WERI-Rb-1 (cell line): ENCODE measurements at regions not wholly inside any gene's neighbourhood (a gene's known extent, or its start where the extent isn't known, plus 50 kb on each side); places are given as distances from the start of the nearest gene placed in this dataset.

Source experiments
- DNase-seq: peaks from one replicate; pipeline ENCODE4 v3.0.0-alpha.2; 2020
- H3K27ac ChIP-seq: fragments of 250-450 bp; sonication (Bioruptor Pico); 2 replicates; pipeline ENCODE4 v1.5.1; 2020; ENCODE audit warnings: mild to moderate bottlenecking, moderate library complexity
- H3K27me3 ChIP-seq: fragments of 250-450 bp; sonication (Bioruptor Pico); 2 replicates; pipeline ENCODE4 v1.5.1; 2021; ENCODE audit warnings: mild to moderate bottlenecking, low read depth, moderate library complexity; ENCODE audit not compliant: insufficient read depth, severe bottlenecking
- H3K36me3 ChIP-seq: fragments of 250-450 bp; sonication (Bioruptor Pico); 2 replicates; pipeline ENCODE4 v1.5.1; 2020; ENCODE audit warnings: mild to moderate bottlenecking, moderate library complexity
- H3K4me3 ChIP-seq: 2 replicates; pipeline ENCODE4 v1.5.1; 2011; ENCODE audit warnings: low read depth, mild to moderate bottlenecking, control low read depth, low read length
- H3K9me3 ChIP-seq: fragments of 250-450 bp; sonication (Bioruptor Pico); 2 replicates; pipeline ENCODE4 v1.5.1; 2021; ENCODE audit warnings: mild to moderate bottlenecking, moderate library complexity; ENCODE audit not compliant: severe bottlenecking
- CTCF ChIP-seq: IDR thresholded peaks from 2 replicates; pipeline ENCODE4 v1.5.1; 2011; ENCODE audit warnings: low read depth, mild to moderate bottlenecking, control low read depth, inconsistent platforms, low read length

DNA sequence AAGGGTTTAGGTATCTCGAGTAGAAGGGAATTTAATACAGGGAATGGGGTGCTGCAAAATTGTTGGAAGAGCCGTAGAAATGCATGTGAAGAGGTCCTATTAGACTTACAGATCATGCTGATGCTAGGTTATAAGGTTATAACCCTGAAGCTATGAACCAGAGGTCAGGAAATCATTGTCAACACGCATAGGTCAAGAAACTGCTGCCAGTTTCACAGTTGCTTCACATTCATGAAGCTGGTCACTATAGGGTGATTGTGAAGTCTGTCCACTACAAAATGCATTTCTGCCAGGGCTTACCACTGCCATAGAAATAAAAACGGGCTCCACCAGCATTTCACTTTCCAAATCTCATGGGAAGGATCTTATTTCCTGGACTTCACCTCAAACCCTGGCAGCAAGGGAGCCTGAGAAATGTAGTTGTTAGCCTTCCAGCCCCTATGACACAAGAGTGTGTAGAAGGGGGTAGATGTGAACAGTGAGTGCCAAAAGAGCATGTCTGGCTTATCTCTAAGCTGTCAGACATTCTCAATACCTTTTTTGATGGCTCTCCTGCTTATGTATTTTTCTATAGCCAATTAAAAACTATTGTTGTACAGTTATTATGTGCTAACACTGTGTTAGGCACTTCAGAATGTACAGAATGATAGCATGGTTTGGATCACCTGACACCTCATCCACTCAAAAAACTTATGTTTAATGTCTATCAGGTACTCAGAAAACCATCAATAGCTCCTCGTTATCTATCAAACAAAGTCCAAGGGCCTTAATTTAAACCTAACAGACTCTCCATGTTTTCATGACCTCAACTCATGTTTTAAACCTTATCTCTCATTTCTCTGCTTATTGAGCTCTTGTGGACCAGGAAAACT lies 148.3 kb upstream of the TSC22D2 start:
- no peak for TF ChIP-seq CTCF
- Histone ChIP-seq H3K4me3 (no peak overlapping the region), H3K9me3 (no peaks in the 10 kb centered on the region), H3K27me3 (no peaks in the 10 kb centered on the region), H3K36me3 (no peaks in the 10 kb centered on the region), H3K27ac (no peak overlapping the region)
- no peak for DNase-seq

DNA sequence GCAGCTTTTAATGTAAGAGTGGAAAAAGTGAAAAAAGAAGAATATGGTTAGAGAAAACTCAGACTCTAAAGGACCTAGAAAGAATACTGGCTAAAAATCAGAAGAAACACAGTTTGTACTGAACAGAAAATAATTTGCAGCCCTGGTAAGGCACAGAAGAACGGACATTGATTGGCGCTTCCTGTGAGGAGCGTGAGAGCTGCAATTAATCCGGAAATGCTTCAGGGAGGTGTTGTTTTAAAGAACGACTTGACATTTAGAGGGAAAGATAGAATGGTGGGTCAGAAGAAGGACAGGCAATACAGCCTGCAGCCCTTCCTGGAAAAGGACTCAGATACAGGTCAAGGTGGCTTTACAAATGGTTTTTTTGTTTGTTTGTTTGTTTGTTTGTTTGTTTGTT lies 151.3 kb upstream of the TSC22D2 start:
- no peaks in the 10 kb centered on the region for H3K36me3 ChIP-seq
- no peak overlapping the region for H3K4me3 ChIP-seq
- TF ChIP-seq CTCF, result no peak
- no peak overlapping the region for H3K27ac ChIP-seq
- no peaks in the 10 kb centered on the region for H3K27me3 ChIP-seq
- no peak for DNase-seq
- H3K9me3 ChIP-seq, result no peaks in the 10 kb centered on the region

GRCh38 chr3:150256318-150256717 lies 151.8 kb upstream of the TSC22D2 start:
- Histone ChIP-seq H3K9me3 (no peaks in the 10 kb centered on the region), H3K36me3 (no peaks in the 10 kb centered on the region), H3K4me3 (no peak overlapping the region), H3K27ac (no peak overlapping the region), H3K27me3 (no peaks in the 10 kb centered on the region)
- no peak for TF ChIP-seq CTCF
- DNase-seq, result no peak

DNA sequence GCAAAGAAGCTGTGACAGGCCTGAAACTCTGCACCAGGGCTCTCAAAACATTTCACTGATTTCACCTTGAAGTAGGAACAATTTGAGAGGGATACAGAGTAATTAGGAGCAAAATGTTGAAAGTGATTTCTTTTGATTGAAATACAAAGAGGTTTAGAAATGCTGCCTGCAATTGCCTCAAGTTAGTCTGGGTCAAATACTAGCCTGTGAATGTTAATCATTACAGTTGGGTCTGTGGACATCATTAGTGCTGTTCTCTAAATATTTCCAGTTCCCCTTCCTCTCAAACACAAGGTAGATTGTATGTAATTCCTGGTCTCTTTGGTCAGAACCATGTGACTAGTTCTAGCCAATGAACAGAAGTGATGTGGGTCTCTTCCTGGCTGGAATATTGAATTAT lies 152.3 kb upstream of the TSC22D2 start:
- H3K27me3 ChIP-seq, result no peaks in the 10 kb centered on the region
- no peaks in the 10 kb centered on the region for H3K9me3 ChIP-seq
- no peak for TF ChIP-seq CTCF
- H3K27ac ChIP-seq, result no peak overlapping the region
- no peaks in the 10 kb centered on the region for H3K36me3 ChIP-seq
- no peak for DNase-seq
- H3K4me3 ChIP-seq, result no peak overlapping the region

DNA sequence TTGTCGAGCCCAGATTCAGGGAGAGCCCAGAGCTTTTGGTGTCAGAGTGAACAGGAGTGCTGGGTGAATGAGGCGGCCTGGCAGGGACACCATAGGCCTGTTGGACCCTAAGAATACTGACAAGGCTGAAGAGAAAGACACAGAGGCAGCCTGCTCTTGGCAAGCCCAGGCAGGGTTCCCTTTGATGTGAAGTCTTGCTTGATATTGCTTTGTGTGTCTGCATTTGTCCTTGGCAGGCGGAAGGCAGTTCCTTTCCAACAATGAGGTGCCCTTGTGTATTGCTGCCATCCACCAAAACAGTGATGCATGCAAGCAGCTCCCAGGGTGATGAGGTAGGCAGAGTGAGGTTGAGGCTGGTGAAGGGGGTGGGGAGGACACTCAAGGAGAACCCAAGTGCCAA lies 152.7 kb upstream of the TSC22D2 start:
- Histone ChIP-seq H3K36me3 (no peaks in the 10 kb centered on the region), H3K27me3 (no peaks in the 10 kb centered on the region), H3K4me3 (no peak overlapping the region), H3K27ac (no peak overlapping the region), H3K9me3 (no peaks in the 10 kb centered on the region)
- TF ChIP-seq CTCF, result no peak
- DNase-seq, result no peak

DNA sequence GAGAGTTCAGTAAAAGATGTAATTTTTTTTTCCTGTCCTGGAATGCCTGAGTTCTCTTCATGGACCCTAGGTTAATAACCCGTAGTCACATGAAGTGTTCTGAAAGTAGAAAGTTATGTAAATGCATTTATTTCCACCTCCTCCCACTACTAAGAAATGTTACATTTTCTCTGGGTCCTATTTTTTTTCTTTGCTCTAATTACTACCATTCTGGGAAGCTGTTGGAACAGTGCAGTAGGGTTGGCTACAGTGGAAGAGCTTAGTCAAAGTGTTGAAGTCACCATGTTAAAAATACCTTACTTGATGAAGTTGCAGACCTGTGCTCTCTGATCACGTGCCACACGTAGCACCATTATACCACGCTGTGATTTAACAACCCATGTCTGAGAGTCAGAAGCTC lies 153.8 kb upstream of the TSC22D2 start:
- Histone ChIP-seq H3K27me3 (no peaks in the 10 kb centered on the region), H3K4me3 (no peak overlapping the region), H3K27ac (no peak overlapping the region), H3K9me3 (no peaks in the 10 kb centered on the region), H3K36me3 (no peaks in the 10 kb centered on the region)
- no peak for TF ChIP-seq CTCF
- no peak for DNase-seq
